HG03521 (cell line): ENCODE measurements at regions not wholly inside any gene's neighbourhood (a gene's known extent, or its start where the extent isn't known, plus 50 kb on each side); places are given as distances from the start of the nearest gene placed in this dataset.

Source experiments
- ATAC-seq: cut with Tn5 transposase; IDR thresholded peaks from one replicate; pipeline ENCODE4 v1.9.1; 2021; ENCODE audit warnings: mild to moderate bottlenecking, moderate library complexity; ENCODE audit not compliant: unreplicated experiment

DNA sequence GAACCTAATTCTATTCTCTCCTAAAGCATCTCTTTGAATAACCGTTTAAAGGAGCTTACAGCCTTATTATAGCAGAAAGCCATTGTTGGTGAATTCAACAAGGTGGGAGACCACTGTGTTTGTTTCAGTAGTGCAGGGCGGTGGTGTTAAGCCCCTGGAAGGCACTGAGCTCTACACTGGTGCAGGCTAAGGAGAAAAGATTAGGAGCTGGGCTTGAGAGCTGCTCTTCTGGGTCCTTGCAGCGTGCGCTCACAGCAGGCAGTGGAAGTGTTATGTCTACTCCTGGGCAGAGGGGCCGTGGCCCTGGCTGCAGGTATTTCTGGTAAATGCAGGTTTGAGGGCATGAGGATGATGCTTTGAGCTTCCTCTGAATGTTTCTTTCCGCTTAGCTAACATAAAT lies 361.2 kb downstream of the RNF144B start:
- no peak for ATAC-seq

DNA sequence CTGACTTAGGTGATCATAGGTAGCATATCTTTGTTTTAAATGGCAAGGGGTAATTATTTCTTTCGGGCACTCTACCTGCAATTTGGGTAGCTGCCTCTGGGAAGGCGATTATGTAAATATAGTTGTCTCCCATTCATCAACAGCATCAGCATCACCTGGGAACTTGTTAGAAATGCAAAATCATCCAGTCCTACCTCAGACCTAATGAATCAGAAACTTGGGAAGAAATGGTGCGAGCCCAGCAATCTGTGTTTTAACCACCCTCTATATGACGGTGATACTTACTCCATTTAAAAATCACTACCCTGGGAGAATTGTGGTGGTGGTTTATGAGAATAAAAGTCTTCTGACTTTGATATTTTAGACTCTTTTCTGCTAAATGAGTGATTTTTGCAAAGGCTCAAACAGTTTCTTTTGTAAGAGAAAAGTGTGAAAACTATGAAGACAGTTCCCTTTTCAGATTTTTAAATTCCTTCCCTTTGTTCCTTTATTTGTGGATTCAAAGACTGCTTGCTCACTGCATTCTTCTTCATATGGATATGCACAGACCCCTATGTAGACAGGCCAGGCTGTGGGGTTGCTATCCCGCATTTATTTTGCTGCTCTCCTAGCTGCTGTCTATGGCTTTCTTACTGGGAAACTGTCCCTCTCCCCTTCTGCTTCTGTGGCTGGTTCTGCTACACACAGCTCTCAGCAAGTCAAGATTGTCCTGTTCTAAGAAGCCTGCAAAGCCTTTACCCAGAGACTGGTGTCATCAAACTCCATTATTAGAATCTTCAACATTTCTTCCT lies 365.3 kb downstream of the RNF144B start:
- no peak for ATAC-seq

DNA sequence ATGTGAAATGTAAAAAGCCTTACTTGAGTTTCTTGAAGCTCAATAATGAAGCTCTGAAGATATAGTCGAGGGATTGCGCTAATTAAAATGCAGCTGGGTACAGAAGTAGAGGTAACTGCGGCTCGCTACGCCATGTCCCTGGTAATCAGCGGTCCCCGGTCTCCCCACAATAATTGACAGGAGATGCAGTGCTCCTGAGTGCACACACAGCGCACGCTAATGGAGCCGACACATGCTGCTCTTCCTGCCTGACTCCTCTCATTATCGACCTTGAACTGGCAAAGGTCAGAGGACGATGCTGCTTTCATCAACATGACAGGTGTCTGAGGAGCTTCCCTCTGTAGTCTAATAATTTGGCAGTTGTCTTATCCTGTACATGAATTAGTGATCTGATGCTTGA lies 365.9 kb downstream of the RNF144B start:
- ATAC-seq = no peak

DNA sequence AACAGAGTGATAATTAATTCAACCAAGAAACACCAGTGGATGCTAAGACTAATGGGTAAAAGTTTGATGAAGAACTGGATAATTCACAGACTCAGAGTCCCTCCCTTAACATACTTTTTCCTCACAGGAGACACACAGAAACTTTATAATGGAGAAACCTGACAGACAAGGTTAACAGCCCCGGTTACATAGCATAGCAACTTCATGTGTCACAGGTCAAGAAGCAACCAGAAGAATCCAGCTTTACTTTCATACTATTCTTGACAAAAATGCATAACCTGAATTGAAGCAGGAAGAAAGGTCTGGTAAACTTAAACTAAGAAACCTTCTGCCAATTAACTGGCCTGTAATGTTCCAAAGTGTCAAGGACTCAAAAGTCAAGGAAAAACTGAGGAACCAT lies 375.9 kb downstream of the RNF144B start:
- ATAC-seq = no peak

DNA sequence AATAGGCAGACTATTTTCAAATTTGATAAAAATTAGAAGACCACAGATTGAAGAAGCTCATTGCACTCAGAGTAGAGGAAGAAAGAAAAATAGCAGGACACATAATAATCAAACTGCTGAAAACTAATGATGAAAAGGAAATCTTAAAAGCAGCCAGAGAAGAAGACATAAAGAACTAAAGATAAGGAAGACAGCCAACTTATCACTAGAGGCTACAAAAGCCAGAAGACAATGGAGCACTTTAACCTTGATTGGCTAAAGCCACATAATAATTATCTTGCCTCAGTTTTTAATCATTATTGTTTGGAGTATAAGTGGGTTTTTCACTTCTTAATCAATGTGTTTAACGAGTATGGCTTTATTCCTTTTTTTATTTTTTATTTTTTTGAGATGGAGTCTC lies 397.6 kb downstream of the RNF144B start:
- ATAC-seq = no peak

DNA sequence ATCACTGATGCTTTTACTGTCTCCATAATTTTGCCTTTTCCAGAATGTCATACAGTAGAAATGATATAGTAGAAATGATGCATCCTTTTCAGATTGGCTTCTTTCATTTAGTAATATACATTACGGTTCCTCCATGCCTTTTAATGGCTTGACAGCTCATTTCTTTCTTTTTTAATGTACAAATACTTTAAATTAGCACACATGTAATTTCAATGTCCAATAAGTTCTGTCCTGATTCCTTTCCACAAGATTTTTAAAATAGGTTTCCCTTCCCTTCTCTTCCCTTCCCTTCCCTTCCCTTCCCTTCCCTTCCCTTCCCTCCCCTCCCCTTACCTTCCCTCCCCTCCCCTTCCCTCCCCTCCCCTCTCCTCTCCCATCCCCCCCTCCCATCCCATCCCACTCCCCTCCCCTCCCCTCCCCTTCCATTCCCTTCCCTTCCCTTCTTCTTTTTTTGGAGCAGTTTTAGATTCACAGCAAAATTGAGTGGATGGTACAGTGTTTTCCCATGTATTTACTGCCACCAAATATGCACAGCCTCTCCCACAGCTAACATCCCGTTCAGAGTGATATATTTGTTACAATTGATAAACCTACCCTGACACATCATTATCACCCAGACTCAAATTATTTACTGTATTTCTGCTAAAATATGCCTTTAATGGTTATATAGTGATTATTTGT lies 398.8 kb downstream of the RNF144B start:
- no peak for ATAC-seq

DNA sequence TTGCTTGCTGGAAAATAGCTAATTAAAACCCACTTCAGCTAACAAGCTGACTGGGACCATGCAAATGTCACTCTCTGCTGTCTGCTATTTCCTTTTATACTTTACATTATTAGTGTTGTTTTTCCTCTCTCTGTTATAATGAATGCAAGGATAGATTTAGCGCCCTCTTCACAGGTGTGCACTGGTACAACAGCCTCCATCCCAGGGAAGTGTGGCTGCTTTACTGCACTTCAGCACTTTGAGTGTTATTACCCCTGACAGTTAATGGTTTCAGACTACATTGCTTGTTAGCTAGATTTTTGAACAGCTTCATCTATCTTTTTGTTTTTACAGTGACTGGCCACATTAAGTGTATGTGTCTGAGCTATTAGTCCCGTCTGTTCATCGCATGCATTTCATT lies 405.7 kb downstream of the RNF144B start:
- ATAC-seq = no peak

DNA sequence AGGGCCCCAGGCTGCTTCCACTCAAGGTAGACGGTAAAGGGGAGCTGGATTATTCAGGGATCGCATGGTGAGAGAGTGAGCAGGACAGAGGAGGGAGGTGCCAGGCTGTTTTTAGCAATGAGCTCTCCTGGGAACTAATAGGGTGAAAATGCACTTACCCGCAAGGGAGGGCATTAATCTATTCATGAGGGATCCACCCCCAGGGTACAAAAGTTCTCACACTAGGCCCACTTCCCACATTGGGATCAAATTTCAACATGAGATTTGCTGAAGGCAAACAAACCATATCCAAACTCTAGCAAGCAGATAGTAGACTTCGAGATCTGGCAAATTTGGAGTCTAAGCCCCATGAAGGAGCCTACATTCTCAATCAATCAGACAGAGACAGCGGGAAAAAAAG lies 408.6 kb downstream of the RNF144B start:
- ATAC-seq = no peak

DNA sequence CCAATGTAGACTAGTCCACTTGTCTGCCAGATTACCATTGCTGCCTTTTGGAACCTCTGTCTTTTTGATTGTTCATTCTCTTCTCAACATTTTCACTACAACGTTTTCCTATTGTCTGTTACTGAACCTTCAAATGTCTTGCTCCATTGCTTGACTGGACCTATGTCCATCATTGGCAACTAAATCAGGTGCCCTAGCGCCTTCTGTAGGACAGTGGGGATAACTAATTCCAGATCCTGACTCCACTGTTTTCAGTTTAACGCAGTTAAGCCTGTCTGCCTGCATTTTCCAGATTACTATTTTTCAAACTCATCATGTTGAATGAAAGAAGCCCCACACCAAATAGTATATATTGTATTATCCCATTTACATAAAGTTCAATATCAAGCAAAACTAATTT lies 433.6 kb downstream of the RNF144B start:
- no peak for ATAC-seq

DNA sequence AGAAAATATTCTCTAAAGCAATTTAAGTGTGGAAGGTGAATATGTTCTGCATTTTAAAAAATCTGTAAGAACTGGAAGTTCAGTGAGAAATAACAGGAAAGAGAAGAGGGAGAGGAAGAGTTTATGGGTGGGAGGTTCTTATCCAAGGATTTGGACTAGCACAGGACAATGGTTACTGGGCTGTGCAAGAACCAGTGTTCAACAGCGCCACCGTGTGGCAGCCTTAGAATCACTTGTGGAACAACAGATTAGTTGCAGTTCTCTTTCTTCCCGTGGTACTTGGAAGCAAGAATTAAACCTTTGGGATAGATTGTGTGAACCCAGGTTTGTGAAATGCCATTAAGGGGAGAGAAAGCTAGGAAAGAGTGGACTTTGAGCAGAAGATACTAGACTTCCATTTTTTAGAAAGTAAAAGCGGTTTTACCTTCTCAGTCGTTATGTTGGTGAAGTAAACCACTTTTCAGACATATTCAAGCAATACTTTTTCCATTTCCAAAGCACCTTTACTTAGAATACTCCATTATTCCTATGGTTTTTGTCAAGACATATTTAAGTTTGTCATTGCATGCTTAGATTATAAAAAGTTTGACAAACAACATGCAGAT lies 436.7 kb downstream of the RNF144B start:
- ATAC-seq = no peak

DNA sequence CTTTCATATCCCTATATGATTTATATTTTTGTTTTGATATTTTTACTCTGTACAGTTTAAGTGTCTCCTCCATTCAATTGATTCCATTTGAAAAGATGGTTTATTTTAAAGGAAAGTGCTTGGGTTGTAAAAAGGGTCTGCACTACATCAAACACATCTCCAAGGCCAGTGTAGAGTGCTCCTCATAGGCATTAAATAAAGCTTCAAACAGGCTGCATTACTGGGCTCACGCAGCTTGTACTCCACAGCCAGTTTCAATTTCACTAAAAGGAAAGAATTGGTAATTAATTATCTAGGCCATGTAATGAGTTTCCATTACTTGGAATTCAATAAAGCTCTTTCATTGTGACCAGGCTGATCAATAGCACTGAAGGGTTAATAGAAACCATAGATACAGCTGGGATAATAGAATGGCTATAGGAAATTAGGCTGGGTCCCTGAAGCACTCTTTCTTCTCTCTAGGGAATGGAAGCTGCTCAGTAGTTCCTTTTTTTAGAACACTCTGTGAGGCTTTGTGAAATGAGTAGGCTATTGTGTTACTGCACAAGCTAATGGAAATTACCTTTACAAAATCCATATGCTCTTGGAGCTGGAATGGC lies 442.2 kb downstream of the RNF144B start:
- no peak for ATAC-seq

DNA sequence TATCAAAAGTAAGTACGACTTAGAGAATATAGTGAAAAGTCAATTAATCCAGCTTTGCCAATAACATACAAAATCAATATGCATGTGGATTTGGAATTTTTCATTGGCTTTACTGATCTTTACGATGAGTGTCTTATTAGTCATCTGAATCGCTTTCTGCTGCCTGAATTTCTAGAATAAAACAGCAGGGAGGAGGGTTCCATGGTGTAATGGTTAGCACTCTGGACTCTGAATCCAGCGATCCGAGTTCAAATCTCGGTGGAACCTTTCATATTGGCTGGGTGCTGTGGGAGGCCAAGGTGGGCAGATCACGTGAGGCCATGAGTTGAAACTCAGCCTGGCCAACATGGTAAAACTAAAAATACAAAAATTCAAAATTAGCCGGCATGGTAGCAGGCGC lies 448.8 kb downstream of the RNF144B start:
- no peak for ATAC-seq

DNA sequence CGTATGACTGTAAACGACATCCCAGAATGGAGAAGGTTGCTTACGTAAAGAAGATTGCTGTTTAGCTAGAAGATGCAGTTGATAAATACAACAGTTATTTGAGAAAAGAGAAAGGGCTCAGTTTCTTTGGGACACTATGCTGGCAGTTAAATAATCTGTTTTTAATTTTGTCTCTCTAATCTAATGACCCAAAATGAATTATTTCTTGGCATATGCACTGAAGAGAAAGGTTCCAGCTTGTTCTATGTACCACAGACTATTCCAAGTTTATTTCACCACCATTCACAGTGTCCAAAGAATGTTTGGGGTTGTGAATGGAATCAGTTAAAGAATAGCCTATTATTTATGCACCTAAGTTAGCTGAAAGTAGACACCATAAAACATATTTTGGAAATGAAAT lies 449.9 kb downstream of the RNF144B start:
- ATAC-seq = no peak

DNA sequence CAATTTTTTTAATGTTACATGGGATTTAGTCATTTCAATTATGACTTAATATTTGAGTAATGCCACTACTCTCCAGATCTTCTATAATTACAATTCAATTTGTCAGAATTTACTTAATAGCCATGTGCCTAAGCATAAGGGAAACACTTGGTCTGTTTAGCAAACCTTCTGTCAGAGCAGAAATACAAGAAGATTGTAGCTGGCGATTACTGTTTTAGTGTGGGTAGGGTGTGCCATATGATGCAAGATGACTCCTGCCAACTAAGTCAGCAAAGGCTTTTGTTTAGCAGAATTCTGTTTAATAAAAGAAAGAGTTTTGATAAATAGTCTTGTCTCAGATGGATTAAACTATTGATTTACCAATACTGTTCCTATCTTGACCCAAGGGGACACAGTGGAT lies 455.4 kb downstream of the RNF144B start:
- no peak for ATAC-seq

DNA sequence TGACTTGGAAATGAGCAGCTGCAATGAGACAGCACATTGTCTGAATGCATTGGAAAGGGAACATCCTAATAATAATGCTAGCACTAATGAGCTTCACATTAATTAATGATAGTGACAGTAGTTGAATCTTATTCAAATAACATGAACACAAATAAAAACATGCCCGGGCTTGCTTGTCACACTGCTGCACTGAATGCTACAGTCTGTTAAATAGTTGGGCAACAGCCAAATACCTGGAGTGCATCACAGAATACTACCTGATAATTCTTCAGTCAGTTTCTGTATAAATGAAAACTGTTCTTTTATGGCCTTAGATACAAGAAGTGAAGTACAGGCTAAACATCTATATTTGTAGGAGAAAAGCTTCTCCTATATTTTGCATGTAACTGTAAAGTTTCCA lies 458.7 kb downstream of the RNF144B start:
- ATAC-seq = no peak

DNA sequence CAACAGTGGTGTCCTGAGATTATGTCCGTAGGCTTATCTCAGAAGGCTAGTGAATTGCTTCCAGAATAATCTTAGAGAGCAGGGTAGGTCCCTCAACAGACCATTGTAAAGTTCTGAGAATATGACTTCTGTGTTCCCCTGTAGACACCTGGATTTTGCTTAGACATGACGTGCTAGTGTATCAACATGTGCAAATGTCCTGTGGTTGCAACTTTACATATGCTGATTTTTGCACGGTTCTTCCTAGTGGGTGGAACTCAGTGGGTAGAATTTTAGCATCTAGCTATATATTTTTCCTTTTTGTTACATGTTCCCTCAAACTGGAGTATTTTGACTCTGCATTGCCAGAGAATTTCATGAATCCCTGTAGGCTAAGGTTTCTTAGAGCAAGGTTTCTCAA lies 459.2 kb downstream of the RNF144B start:
- no peak for ATAC-seq

DNA sequence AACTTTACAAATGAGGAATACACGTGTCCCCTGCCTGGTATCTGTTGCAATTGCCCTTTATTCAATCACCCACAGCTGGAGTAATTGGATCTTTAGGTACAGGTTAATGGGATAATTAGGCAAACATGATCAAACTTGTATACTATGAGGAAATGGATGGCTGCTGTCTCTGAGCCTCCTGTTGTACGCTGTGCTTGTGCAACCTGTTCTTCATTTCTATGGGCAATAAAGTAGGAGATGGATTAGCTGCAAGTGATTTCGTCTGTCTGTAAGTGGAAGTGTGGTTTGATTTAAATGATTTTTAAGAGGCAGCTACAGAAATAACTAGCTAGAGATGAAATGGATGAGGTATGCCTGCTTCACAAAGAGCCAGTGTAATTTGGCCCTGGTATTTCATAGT lies 474.1 kb downstream of the RNF144B start:
- ATAC-seq = no peak

DNA sequence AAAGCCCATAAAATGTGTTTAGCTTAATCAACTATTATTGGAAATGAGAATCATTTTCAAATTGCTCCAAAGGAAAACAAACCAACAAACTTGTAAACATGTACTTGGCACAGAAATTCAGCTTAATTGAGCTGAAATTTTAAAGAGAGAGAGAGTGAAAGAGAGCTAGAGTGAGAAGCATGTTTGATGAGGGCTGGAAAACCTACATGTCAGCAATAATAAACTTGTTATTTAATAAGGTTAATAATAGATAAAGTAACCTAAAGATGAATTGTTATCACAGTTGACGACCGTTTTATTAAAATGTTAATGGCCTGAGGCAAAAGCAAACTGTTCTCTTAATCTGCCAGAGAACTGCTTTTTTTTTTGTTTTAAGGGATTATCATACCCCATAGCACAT lies 496.1 kb downstream of the RNF144B start:
- ATAC-seq = no peak

DNA sequence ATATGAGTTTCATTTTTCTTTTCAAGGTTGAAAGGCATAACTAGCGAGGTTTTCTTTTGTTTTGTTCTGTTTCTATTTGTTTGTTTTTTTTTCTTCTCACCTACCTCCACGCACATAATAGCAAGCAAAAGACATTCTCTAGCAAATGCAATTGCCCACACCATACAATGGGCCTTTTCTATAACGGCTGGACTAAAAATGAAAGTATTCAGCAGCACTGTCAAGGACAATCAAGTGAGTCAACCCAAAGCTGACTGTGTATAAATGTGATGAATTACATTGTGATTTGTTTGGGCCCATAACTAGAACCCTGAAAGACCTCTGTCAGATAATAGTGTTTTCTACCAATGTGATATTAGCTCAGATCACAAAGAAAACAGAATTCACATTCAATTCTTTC lies 496.7 kb downstream of the RNF144B start:
- ATAC-seq = no peak

DNA sequence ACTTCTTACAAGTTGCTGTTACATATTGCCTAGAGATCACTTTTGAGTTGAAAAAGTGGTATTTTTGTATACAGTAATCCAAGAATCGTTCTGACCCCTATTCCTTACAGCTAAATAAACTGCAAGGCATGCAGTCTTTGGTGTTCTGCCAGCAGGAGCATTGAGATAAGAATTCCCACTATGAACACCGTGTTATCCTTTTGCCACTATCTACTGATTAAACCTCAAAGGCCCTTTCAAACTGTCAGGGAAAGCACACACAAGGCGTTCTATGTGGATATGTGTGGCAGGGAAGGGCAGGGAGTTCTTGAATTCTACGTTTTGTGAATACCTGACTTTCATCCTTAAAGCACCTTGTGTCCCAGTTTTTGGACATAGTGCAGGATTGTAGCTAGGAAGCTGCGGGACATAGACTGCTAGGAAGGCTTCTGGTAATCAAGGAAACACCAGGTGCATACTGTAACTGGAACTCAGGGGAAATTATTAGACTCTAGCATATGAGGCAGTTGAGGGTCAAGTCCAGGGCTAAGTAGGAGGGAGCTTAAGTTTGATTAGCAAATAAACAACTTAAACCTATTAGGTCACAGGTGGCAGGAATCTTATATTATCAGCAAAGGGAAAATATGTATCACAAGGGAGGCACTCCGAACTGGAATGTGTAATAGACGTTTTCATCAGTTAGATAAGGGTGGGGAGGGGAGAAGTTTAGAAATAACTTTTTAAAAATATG lies 506.6 kb downstream of the RNF144B start:
- ATAC-seq = no peak

DNA sequence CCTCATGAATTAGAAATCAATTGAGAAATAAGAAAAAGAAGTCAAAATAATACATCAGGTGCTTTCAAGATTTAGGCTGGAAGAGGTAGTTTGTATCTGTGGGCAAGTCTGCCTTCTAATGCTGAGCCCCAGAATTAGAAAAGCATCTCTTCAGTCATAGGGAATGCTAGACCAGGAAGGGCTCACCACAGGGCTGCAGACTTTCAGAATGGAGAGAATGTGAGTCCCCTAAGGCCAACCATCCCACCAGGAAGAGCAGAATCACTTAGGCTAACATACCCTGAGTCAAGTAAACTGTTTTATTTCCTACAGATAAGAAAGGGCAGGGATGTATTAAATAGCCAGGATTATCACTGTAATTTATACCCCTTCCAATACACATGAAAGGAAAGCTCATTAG lies 510.2 kb downstream of the RNF144B start:
- no peak for ATAC-seq
